NCI-H2029 (cell line): ENCODE measurements at regions not wholly inside any gene's neighbourhood (a gene's known extent, or its start where the extent isn't known, plus 50 kb on each side); places are given as distances from the start of the nearest gene placed in this dataset.
"Not testable (repeated sequence)": the region's sequence is repeated elsewhere in the genome, so short reads cannot be mapped to it uniquely, and the experiment has no call there.

ENCODE experiments used
- DNase-seq: peaks from one replicate; lab custom pipeline; 2025; lab: John Stamatoyannopoulos, UW

DNA sequence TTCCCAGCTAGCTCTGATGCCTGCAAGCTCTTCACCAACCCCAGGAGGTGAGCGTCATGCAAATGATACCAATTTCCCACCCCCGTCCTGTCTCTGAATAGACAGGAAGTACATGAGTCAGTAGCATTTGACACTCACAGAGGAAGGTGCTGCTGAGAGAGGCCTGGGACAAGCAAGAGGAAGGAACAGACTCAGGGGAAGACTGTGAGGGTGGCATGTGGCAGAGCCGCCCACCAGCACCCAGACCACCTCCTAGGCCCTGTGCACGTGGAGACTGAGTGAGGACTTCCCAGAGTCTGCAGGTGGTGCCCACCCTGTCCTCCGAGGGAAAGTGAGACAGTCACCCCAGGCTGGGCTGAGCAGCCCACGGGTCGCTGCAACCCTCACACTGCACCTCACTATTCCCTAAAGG is 199.5 kb upstream of the SFSWAP start:
- DNase-seq: no peak

DNA sequence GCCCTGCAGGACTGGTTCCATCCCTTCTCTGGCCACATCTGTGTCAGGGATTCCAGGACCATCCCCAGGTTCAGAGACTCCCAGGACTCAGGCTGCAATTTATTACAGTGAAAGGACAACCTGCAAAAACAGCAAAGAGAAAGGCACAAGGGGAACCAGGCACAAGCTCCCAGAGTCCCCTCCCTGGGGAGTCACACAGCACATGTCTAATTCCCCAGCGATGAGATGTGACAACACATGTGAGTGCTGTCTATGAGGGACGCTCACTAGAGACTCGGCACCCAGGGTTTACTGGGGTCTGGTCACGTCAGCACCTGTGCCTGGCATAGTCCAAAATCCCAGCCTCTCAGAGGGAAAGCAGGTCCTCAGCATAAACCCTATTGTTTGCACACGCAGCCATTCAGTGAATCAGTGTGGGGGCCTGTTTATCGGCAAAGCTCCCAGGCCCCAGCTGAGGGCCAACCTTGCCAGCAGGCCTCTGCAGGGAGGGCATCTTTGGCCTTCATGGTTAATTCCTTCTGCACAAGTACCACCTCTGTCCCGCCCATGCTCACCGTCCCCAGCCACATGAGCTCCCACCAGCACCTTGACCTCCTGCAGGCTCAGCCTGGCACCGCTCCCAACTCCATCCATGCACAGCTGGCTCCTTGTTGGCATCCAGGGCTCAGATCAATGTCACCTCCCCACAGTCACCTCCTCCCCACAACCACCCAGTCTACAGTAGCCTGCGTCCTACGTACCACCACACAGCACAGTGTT is 198.9 kb upstream of the SFSWAP start:
- no peak for DNase-seq

DNA sequence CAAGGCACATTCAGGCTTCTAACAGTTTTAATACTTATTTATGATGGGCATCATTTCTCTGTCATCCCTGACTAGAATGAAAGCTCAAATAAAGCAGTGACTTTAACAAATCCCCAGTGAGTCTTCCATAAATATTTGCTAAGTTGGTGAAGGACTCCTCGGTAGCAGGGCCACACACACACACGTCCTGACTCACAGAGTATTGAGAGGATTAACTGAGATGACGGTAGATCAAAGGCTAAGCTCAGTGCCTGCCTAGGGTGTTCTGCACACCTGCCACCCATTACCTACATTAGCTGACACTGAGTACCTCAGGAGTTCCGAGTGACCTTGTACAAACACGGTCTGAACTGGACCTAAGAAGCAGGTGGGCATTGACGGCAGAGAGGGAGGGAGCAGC is 197.3 kb upstream of the SFSWAP start:
- no peak for DNase-seq

DNA sequence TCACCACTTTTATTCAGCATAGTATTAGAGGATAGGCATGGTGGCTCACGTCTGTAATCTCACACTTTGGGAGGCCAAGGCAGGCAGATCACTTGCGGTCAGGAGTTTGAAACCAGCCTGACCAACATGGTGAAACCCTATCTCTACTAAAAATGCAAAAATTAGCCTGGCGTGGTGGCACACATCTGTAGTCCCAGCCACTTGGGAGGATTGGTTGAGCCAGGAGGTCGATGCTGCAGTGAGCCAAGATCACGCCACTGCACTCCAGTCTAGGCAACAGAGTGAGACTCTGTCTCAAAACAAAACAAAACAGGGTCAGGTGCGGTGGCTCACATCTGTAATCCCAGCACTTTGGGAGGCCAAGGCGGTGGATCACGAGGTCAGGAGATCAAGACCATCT is 190.3 kb upstream of the SFSWAP start:
- DNase-seq: not testable (repeated sequence)

DNA sequence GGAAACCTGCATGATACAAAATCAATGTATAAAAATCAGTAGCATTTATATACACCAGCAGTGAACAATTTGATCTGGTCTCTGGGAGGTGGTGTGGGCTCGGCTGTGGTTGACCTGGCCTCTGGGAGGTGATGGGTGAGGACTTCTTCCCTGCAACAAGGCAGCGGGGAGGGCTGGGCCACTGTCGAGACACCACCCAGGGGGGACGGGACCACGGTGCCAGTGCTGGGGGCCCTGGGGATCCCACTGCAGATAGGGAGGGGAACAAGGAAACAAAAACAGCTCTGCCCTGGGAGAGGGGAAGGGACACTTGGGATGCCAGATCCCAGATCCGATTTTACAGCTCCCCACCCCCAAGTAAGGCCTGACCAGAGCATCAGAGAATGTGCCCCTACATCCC is 189.6 kb upstream of the SFSWAP start:
- no peak for DNase-seq

DNA sequence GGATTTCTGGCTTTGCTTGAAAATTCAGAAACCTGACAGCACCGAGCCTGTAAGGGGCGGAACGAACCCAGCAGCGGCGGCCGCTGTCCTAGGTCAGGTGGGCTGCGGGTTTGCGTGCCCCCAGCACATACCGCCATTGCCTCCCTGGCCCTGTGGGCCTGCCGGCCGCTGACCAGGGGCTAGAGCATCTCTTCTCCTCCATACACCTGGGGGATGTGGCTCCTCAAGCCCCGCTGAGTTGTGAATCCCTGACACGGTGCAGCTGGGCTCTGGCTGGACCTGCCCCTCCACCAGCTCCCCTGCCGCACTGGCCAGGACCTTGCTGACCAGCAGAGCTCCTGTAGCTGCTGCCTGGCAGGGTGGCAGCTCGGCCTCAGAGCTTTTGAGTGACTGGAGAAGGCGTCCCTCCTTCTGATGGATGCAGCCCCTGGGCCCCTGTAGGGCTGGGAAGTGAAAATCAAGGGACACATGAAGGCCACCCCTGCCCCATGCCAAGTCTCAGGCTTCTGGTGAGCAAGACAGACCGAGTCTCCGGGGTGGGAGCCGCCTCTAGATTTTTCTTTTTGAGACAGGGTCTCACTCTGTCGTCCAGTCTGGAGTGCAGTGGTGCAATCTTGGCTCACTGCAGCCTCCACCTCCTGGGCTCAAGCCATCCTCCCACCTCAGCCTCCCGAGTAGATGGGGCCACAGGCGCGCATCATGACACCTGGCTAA is 184.9 kb upstream of the SFSWAP start:
- no peak for DNase-seq

DNA sequence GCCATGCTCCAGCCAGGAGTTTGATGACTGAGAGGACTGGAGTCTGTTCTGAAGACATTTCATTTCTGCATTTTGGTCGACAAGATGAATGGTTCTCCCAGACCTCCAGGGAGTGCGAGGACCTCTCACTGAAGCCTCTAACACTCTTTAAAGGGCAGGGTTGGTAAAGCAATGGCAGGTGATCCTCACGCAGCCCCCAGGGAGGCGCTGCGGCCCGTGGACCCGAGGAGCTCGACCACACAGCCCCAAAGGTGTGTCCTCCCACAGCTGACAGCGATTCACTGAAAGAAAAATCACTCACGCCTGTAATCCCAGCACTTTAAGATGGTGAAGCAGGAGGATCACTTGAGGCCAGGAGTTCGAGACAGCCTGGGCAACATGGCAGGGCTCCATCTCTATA is 183.8 kb upstream of the SFSWAP start:
- DNase-seq: no peak

DNA sequence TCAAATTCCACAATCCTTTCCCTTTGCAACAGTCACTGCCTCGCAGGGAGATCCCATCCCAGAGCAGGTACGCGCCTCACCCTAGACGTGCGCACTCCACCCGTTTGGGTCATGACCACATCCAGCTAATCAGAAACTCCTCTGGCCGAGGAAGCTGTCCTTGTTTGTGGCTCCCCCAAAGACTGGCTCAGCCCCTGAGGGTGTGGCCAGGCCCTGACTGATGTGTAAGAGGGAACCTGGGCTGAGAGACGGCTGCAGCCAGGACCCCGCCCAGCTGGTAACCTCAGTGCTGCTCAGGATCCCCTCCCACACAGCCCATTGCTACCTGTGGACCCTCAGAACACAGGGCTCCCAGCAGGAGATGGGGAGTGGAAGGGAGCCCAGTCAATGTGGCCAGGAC is 183.2 kb upstream of the SFSWAP start:
- no peak for DNase-seq

DNA sequence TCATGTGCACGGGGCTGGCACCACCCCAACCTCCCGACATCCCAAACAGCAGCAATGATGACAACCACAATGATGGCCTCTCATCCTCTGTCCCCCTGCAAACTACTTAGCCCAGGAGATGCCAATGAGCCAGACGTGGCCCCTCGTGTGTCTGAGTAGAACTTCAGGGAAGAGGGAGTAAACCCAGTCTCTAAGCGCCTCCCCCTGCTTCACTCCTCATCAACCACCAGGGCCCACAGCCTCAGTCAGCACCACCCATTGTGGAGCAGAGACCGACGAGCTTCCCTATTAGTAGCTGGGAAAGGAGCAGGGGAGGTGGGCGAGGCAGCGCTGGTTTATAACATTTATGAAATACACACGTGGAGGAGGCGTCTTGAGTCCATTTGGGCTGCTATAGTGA is 182.7 kb upstream of the SFSWAP start:
- no peak for DNase-seq

DNA sequence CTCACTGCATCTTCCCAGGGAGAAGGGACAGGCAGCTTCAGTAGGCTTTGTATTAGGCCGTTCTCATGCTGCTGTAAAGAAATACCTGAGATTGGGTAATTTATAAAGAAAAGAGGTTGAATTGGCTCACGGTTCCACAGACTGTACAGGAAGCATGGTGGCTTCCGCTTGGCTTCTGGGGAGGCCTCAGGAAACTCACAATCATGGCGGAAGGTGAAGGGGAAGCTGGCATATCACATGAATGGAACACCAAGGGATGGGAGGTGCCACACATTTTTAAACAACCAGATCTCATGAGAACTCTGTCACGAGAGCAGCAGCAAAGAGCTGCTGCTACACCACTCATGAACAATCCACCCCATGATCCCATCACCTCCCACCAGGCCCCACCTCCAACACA is 182.2 kb upstream of the SFSWAP start:
- no peak for DNase-seq

DNA sequence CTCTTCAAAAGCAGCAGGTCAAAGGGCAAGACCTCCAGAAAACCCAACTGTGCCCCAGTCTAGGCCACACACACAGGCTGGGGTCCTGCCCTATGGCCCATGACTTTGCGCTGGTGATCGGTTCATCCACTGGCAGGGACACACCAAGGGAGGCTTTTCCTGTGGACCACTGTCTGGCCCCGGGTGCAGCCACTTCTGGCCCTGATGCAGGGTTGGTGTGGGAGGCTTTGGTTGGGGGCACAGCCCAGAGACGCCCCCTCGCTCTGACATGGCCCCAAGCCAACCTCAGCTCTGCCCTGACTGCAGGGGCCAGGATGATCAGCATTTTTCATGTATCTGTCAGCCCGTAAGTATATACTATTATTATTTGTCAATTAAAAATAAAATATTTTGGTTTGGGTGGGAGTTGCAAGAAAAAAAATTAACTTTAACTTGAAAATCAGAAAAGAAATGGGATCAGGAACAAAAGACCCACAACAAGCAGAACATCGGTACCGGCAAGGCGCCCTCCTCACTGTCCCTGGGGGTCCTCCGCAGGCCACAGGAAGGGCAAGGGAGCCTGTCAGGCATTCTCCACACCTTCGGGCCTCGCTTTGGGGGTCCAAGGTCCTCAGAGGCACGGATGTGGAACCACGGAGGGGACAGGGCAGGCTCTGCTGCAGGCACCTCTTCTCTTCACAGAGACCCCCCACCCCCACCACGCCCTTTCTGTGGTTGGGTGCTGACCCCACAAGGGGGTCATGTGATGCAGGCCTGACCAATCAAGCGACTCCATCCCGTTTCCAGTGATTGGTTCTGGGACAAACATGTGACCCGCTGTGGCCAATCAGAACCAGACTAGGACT is 181.5 kb upstream of the SFSWAP start:
- no peak for DNase-seq

DNA sequence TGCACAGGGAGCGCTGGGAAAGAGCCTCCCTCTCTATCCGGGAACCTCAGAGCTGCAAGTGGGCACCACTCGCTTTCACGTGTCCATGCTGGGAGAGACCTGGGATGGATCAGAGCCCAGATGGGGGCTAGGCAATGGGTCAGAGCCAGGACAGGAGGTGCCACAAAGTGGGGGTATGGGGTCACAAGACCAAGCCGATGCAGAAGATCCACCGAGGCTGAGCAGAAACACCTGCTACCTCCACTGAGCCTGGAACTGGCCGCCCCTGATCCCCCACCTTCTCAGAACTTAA is 180.9 kb upstream of the SFSWAP start:
- no peak for DNase-seq

DNA sequence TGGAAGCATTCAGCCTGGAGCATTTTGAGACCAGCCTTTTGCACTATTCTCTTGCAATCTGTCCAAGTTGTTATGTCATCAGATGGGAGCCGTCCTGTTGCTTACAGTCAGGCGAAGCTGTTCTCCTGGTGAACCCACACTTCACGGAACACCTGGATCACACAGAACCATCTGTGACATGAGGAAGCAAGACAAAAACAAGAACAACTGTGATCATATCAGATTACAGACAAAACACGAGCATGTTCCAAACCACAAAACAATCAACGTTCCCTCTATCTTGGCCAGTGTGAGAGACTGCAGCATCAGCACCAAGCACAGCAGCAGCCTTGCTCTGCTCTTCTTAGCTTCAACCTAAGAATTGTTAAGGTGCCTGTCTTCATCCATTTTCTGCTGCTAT is 180.5 kb upstream of the SFSWAP start:
- no peak for DNase-seq

DNA sequence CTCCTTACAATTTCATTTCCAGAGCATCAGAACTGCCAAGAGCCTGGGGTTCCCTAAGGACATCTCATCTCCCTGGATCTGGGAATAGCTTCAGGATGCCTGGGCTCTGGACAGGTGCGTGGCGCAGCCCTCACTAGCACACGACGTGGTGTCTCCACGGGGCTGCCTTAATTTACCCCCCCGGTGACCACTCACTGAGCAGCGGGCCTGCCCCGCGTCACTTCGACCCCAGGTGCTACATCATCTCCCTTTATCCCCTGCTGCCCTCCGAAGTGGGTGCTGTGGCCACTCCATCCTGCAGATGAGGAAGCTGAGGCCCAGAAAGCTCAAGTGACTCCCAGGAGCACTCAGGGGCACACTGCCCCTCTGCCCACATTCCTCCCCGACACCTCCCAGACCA is 177.8 kb upstream of the SFSWAP start:
- no peak for DNase-seq

DNA sequence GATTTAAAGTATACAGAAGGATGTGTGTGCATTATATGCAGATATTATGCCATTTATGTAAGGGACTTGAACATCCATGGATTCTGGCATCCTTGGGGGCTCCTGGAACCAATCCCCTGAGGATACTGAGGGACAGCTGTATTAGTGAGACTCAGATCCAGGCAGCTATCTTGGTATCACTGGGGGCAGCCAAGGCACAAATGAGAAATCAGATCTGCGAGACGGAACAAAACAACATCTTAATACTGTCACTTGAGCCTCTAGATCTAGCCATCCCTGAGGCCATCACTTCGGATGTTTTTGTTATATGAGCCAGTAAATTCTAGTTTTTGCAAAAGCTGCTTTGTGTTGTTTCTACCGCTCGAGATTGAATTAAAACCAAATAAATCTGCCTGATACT is 175.1 kb upstream of the SFSWAP start:
- no peak for DNase-seq

DNA sequence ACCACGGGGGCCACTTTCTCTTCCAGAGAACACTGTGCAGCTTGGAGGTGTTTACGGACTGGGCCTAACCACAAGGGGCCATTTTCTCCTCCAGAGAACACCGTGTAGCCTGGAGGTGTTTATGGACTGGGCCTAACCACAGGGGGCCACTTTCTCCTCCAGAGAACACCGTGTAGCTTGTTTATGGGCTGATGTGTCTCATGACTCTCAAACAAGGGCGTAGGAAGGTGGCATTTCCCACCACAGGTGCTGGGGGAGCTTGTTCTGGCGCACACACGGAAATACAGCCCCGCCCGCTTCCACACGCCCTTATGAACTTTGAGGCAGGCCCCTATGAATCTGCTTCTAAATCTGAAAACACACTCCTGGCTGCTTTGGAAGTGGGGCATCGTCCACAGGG is 174.6 kb upstream of the SFSWAP start:
- DNase-seq: no peak

DNA sequence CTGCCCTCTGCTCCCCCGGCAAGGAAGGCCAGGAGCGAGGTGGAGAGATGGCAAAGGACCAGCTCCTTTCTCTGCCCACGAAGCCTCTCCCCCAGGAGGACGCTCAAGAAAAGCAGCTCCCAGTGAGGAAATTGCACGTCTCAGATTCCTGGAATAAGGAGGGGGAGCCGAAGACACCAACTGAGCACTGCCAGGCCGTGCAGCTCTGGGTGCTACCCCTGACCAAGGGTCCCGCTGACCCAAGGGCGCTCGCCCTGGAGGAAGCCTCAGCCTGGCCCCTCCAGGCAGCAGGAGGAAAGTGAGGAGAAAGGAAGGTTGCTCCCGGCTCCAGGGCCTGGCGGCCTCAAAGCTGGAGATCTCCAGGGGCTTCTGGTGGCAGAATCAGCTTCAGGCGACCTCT is 174.1 kb upstream of the SFSWAP start:
- DNase-seq: no peak

DNA sequence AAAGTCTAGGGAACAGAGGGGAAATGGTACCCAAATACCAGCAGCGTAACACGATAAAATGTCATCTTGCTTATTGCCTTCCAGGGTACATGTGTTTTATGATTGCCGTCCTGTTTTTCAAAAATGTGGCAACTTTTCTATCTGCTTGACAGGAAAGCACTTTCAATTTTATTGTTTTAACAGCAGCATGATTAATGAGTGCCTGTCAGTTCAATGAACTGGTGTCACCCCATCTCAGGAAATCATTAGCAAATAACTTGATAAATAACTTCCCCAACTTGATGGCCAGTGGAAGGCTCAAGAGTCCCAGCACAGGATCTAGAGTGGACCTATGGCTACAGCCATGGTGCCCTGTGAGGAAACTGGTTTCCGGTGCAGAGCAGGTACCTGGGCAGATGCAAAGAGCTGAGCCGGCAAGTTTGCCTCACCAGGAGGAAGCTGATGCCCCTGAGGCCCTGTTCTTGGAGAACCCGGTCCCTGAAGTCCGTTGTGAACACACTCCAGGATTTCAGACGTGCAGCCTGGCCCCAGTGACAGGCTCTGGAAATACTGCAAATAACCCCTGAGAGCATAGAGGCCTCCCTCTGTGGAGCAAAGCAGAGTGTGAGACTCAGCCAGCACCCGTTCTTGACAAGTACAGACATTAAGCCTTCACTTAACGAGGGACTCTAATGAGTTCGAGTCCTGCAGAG is 173.5 kb upstream of the SFSWAP start:
- no peak for DNase-seq

DNA sequence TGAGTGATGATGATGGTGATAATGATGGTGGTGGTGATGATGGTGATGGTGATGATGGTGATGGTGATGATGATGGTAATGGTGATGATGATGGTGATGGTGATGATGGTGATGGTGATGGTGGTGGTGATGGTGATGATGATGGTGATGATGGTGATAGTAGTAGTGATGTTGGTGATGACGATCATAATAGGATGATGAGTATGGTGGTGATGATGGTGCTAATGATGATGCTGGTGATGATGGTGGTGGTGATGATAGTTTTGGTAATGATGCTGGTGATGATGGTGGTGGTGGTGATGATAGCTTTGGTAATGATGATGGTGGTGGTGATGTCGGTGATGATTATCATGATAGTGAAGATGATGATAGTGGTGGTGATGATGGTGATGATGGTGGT is 171.5 kb upstream of the SFSWAP start:
- DNase-seq: no peak

DNA sequence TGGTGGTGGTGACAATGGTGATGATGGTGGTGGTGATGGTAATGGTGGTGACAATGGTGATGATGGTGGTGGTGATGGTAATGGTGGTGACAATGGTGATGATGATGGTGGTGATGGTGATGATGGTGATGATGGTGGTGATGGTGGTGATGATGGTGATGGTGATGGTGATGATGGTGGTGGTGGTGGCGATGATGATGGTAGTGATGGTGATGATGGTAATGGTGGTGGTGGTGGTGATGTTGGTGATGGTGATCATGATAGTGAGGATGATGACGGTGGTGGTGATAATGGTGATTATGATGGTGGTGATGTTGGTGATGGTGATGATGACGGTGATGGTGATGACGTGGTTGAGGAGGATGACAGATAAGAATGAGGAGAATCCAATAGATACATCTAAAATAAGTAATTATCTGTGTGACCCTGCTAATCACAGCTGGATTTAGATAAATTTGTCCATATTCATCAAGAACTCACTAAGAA is 170.7 kb upstream of the SFSWAP start:
- no peak for DNase-seq

DNA sequence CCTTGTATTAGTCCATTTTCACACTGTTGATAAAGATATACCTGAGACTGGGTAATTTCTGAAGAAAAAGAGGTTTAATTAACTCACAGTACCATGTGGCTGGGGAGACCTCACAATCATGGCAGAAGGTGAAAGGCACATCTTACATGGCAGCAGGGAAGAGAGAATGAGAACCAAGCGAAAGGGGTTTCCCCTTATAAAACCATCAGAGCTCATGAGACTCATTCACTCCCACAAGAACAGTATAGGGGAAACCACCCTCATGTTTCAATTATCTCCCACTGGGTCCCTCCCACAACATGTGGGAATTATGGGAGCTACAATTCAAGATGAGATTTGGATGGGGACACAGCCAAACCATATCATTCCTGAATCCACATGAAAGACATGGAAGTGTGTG is 169.4 kb upstream of the SFSWAP start:
- not testable (repeated sequence) for DNase-seq

DNA sequence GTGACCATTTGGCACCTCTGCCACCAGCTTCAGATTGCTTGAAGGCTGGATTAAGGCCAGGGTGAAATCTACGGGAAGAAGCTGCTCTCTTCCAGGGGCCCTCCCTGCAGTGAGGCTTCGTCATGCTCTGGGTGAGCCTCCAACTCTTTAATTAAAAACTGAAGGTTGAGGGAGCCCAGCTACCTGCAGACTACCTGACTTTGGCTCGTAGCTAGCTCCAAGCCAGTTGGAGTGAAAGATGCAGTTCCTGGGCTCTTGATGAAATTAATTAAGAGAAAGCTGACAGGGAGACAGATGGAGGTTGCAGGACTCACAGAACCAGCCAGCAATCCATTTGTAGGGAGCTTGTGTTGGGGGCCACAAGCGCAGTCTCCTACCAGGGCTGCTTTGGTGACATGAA is 168.5 kb upstream of the SFSWAP start:
- DNase-seq: no peak
